ENCODE measurements at regions not wholly inside any gene's neighbourhood (a gene's known extent, or its start where the extent isn't known, plus 50 kb on each side); places are given as distances from the start of the nearest gene placed in this dataset.

GRCh38 chr16:56012482-56012811, 137.3 kb upstream of the CES5A start:
- TF ChIP-seq, protein P1, sequence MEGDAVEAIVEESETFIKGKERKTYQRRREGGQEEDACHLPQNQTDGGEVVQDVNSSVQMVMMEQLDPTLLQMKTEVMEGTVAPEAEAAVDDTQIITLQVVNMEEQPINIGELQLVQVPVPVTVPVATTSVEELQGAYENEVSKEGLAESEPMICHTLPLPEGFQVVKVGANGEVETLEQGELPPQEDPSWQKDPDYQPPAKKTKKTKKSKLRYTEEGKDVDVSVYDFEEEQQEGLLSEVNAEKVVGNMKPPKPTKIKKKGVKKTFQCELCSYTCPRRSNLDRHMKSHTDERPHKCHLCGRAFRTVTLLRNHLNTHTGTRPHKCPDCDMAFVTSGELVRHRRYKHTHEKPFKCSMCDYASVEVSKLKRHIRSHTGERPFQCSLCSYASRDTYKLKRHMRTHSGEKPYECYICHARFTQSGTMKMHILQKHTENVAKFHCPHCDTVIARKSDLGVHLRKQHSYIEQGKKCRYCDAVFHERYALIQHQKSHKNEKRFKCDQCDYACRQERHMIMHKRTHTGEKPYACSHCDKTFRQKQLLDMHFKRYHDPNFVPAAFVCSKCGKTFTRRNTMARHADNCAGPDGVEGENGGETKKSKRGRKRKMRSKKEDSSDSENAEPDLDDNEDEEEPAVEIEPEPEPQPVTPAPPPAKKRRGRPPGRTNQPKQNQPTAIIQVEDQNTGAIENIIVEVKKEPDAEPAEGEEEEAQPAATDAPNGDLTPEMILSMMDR (IDR thresholded peaks at IDR 0.05 in 8 of 11, conservative IDR thresholded peaks at IDR 0.05 in 3 of 11): no peak
- TF ChIP-seq POLR2A (IDR thresholded peaks at IDR 0.05): no peak
- no peak for TF ChIP-seq POLR2AphosphoS5 (IDR thresholded peaks at IDR 0.05)

Data from spleen (tissue), 7 donors.